K562 (cell line): ENCODE measurements at regions not wholly inside any gene's neighbourhood (a gene's known extent, or its start where the extent isn't known, plus 50 kb on each side); places are given as distances from the start of the nearest gene placed in this dataset.

ENCODE experiments used
- ARID1B ChIP-seq: fragments of 450-650 bp; IDR thresholded peaks from 2 replicates; pipeline ENCODE4 v1.6.1; 2016; ENCODE audit warnings: antibody characterized with exemption, mild to moderate bottlenecking, inconsistent platforms
- DMBX1 ChIP-seq: fragments of 250-450 bp; sonication (Bioruptor Pico); IDR thresholded peaks from 2 replicates; pipeline ENCODE4 v1.8.0; 2022; ENCODE audit warnings: inconsistent platforms, mild to moderate bottlenecking, moderate library complexity, borderline replicate concordance
- FOXK2 ChIP-seq, 2 experiments: fragments of 450-650 bp; IDR thresholded peaks in 1 of 2; conservative IDR thresholded peaks in 1 of 2; 2 replicates each; pipeline ENCODE4 v1.6.1; 2016; ENCODE audit warnings: low read depth in 2 of 2, mild to moderate bottlenecking in 1 of 2
- LEF1 ChIP-seq: fragments of 450-650 bp; IDR thresholded peaks from 2 replicates; pipeline ENCODE4 v1.6.1; 2016; ENCODE audit warnings: mild to moderate bottlenecking
- MEF2D ChIP-seq: conservative IDR thresholded peaks from 2 replicates; pipeline ENCODE4 v1.6.1; 2016; ENCODE audit warnings: low read depth, missing genetic modification characterization, missing compliant biosample characterization
- SMARCB1 ChIP-seq: IDR thresholded peaks from 2 replicates; pipeline ENCODE4 v1.6.1; 2011; ENCODE audit warnings: improper control_type of control experiment, low read depth; ENCODE audit not compliant: insufficient read length
- SRSF1 ChIP-seq: fragments of 200-400 bp; formaldehyde crosslinking; IDR thresholded peaks from 2 replicates; pipeline ENCODE4 v1.6.1; 2017; ENCODE audit warnings: mild to moderate bottlenecking, low read depth, low read length, moderate library complexity
- TAF1 ChIP-seq: IDR thresholded peaks from 2 replicates; pipeline ENCODE4 v1.6.1; 2011; ENCODE audit warnings: mild to moderate bottlenecking, low read length, moderate library complexity; ENCODE audit not compliant: insufficient read depth, control insufficient read depth, severe bottlenecking; ENCODE audit errors: extremely low read depth
- TEAD4 ChIP-seq, 2 experiments: sonication (generic) in 1 of 2; formaldehyde crosslinking in 1 of 2; IDR thresholded peaks; 2 replicates each; pipeline versions ENCODE4 v1.6.1 to v1.8.0; 2012 to 2022; ENCODE audit warnings: borderline replicate concordance in 1 of 2, inconsistent platforms in 1 of 2, low read length in 1 of 2, mild to moderate bottlenecking in 1 of 2, missing genetic modification reagents in 1 of 2
- ZKSCAN3 ChIP-seq: fragments of 250-450 bp; sonication (Bioruptor Pico); IDR thresholded peaks from 2 replicates; pipeline ENCODE4 v1.4.0; 2020
- ZNF311 ChIP-seq: fragments of 250-450 bp; sonication (Bioruptor Pico); IDR thresholded peaks from 2 replicates; pipeline ENCODE4 v1.4.0; 2020; ENCODE audit warnings: mild to moderate bottlenecking, moderate library complexity
- ZNF668 ChIP-seq: fragments of 250-450 bp; sonication (Bioruptor Pico); IDR thresholded peaks from 2 replicates; pipeline ENCODE4 v1.8.0; 2022; ENCODE audit warnings: mild to moderate bottlenecking, inconsistent platforms
- TF ChIP-seq, protein P1 (sequence below): IDR thresholded peaks from 2 replicates; pipeline ENCODE4 v1.6.1; 2011; ENCODE audit not compliant: insufficient read length; ENCODE audit errors: extremely low read depth
- TF ChIP-seq, protein P2 (sequence below): fragments of 250-450 bp; sonication (Bioruptor Pico); IDR thresholded peaks from 2 replicates; pipeline ENCODE4 v1.4.0; 2020; ENCODE audit warnings: mild to moderate bottlenecking
- TF ChIP-seq, protein P3 (sequence below): fragments of 250-450 bp; sonication (Bioruptor Pico); IDR thresholded peaks from 2 replicates; pipeline ENCODE4 v1.9.0; 2021; ENCODE audit warnings: mild to moderate bottlenecking
- TF ChIP-seq, protein P4 (sequence below): sonication (generic); formaldehyde crosslinking; IDR thresholded peaks from 2 replicates; pipeline ENCODE4 v1.4.0; 2020; ENCODE audit warnings: mild to moderate bottlenecking, missing genetic modification reagents
- TF ChIP-seq, protein P5 (sequence below): fragments of 450-650 bp; IDR thresholded peaks from 2 replicates; pipeline ENCODE4 v1.6.1; 2018; ENCODE audit not compliant: partially characterized antibody

DNA sequence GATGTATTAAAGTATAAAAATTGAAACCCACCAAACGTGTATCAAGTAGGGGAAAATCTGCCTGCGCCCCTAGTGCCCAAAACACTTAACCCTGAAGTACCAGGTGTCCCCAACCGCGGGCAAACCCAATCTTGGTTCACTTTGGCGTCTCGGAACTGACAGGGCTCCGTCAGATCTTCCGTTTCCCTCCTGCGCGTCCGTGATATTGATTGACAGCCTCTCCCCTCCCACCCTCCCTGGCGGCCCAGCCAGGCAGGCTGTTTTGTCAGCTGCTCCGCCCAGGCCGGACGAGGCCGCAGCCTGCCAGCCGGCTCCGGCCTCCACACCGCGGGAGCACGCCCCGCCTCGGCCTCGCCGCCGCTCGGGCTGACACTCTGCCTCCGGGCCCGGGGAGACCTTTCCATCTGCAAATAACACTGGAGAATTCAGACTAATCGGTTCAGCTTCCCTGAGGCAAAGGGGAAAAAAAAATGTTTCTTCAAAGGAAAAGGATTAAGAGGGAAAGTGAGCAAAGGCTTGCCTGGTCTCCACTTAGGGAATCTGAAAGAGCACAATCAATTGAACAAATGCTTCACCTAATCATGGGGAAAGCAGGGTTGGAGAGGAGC is 234.9 kb upstream of the MCHR2 start (continued):
- peak; percentile 66 for TF ChIP-seq TAF1
- TF ChIP-seq ZKSCAN3 (CRISPR knock-in tag) = no peak
- no peak for TF ChIP-seq LEF1
- TF ChIP-seq, protein P1, sequence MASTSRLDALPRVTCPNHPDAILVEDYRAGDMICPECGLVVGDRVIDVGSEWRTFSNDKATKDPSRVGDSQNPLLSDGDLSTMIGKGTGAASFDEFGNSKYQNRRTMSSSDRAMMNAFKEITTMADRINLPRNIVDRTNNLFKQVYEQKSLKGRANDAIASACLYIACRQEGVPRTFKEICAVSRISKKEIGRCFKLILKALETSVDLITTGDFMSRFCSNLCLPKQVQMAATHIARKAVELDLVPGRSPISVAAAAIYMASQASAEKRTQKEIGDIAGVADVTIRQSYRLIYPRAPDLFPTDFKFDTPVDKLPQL = no peak
- TF ChIP-seq ARID1B = 0 out of 2 replicates have a peak, but pooled peaks have one; percentile 6
- TF ChIP-seq FOXK2 (conservative IDR thresholded peaks at IDR 0.05 in 1 of 2, IDR thresholded peaks at IDR 0.05 in 1 of 2; ENCODE audit: low read depth in 2 of 2) = no peak
- TF ChIP-seq ZNF668 (CRISPR knock-in tag) = peak; percentile 58; the same call in 1 of the 2 replicates
- TF ChIP-seq DMBX1 (CRISPR knock-in tag) = no peak
- TF ChIP-seq, protein P2, sequence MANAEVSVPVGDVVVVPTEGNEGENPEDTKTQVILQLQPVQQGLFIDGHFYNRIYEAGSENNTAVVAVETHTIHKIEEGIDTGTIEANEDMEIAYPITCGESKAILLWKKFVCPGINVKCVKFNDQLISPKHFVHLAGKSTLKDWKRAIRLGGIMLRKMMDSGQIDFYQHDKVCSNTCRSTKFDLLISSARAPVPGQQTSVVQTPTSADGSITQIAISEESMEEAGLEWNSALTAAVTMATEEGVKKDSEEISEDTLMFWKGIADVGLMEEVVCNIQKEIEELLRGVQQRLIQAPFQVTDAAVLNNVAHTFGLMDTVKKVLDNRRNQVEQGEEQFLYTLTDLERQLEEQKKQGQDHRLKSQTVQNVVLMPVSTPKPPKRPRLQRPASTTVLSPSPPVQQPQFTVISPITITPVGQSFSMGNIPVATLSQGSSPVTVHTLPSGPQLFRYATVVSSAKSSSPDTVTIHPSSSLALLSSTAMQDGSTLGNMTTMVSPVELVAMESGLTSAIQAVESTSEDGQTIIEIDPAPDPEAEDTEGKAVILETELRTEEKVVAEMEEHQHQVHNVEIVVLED (CRISPR knock-in tag) = no peak
- TF ChIP-seq MEF2D (tag) = no peak
- TF ChIP-seq, protein P3, sequence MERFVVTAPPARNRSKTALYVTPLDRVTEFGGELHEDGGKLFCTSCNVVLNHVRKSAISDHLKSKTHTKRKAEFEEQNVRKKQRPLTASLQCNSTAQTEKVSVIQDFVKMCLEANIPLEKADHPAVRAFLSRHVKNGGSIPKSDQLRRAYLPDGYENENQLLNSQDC (CRISPR knock-in tag) = no peak
- TF ChIP-seq TEAD4 (IDR thresholded peaks at IDR 0.05; ENCODE audit: low read length) = no peak
- TF ChIP-seq TEAD4 (CRISPR knock-in tag; IDR thresholded peaks at IDR 0.05; ENCODE audit: borderline replicate concordance) = no peak
- TF ChIP-seq, protein P4, sequence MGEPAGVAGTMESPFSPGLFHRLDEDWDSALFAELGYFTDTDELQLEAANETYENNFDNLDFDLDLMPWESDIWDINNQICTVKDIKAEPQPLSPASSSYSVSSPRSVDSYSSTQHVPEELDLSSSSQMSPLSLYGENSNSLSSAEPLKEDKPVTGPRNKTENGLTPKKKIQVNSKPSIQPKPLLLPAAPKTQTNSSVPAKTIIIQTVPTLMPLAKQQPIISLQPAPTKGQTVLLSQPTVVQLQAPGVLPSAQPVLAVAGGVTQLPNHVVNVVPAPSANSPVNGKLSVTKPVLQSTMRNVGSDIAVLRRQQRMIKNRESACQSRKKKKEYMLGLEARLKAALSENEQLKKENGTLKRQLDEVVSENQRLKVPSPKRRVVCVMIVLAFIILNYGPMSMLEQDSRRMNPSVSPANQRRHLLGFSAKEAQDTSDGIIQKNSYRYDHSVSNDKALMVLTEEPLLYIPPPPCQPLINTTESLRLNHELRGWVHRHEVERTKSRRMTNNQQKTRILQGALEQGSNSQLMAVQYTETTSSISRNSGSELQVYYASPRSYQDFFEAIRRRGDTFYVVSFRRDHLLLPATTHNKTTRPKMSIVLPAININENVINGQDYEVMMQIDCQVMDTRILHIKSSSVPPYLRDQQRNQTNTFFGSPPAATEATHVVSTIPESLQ (CRISPR knock-in tag) = no peak
- no peak for TF ChIP-seq ZNF311 (CRISPR knock-in tag)
- TF ChIP-seq SMARCB1 = no peak
- TF ChIP-seq, protein P5, sequence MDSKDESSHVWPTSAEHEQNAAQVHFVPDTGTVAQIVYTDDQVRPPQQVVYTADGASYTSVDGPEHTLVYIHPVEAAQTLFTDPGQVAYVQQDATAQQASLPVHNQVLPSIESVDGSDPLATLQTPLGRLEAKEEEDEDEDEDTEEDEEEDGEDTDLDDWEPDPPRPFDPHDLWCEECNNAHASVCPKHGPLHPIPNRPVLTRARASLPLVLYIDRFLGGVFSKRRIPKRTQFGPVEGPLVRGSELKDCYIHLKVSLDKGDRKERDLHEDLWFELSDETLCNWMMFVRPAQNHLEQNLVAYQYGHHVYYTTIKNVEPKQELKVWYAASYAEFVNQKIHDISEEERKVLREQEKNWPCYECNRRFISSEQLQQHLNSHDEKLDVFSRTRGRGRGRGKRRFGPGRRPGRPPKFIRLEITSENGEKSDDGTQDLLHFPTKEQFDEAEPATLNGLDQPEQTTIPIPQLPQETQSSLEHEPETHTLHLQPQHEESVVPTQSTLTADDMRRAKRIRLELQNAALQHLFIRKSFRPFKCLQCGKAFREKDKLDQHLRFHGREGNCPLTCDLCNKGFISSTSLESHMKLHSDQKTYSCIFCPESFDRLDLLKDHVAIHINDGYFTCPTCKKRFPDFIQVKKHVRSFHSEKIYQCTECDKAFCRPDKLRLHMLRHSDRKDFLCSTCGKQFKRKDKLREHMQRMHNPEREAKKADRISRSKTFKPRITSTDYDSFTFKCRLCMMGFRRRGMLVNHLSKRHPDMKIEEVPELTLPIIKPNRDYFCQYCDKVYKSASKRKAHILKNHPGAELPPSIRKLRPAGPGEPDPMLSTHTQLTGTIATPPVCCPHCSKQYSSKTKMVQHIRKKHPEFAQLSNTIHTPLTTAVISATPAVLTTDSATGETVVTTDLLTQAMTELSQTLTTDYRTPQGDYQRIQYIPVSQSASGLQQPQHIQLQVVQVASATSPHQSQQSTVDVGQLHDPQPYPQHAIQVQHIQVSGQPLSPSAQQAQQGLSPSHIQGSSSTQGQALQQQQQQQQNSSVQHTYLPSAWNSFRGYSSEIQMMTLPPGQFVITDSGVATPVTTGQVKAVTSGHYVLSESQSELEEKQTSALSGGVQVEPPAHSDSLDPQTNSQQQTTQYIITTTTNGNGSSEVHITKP = no peak
- TF ChIP-seq SRSF1 = no peak
